Nephron (organoid): ENCODE measurements at regions not wholly inside any gene's neighbourhood (a gene's known extent, or its start where the extent isn't known, plus 50 kb on each side); places are given as distances from the start of the nearest gene placed in this dataset.

Experiments used
- H3K27ac Mint-ChIP-seq, 3 experiments: 2 replicates each; pipeline ENCODE4 v1.8.0; 2020; ENCODE audit warnings: mixed read lengths in 3 of 3, mild to moderate bottlenecking in 2 of 3, moderate library complexity in 1 of 3
- H3K27me3 Mint-ChIP-seq: 2 replicates; pipeline ENCODE4 v1.8.0; 2021; ENCODE audit warnings: low read depth, mild to moderate bottlenecking, moderate library complexity, mixed read lengths
- H3K36me3 Mint-ChIP-seq: 2 replicates; pipeline ENCODE4 v1.8.0; 2020; ENCODE audit warnings: low read depth, mixed read lengths
- H3K4me1 Mint-ChIP-seq: 2 replicates; pipeline ENCODE4 v1.8.0; 2020; ENCODE audit warnings: mixed read lengths
- H3K4me3 Mint-ChIP-seq, 3 experiments: 2 replicates each; pipeline ENCODE4 v1.8.0; 2020; ENCODE audit warnings: mild to moderate bottlenecking in 3 of 3, mixed read lengths in 3 of 3, moderate library complexity in 2 of 3
- H3K9me3 Mint-ChIP-seq: 2 replicates; pipeline ENCODE4 v1.8.0; 2020; ENCODE audit warnings: mixed read lengths
- TF ChIP-seq, protein P1 (sequence below), 3 experiments: fragments of 200-600 bp; sonication (generic); IDR thresholded peaks; one replicate each; pipeline ENCODE4 v1.5.0; 2021; ENCODE audit warnings: antibody characterized with exemption in 3 of 3; ENCODE audit not compliant: unreplicated experiment in 3 of 3

DNA sequence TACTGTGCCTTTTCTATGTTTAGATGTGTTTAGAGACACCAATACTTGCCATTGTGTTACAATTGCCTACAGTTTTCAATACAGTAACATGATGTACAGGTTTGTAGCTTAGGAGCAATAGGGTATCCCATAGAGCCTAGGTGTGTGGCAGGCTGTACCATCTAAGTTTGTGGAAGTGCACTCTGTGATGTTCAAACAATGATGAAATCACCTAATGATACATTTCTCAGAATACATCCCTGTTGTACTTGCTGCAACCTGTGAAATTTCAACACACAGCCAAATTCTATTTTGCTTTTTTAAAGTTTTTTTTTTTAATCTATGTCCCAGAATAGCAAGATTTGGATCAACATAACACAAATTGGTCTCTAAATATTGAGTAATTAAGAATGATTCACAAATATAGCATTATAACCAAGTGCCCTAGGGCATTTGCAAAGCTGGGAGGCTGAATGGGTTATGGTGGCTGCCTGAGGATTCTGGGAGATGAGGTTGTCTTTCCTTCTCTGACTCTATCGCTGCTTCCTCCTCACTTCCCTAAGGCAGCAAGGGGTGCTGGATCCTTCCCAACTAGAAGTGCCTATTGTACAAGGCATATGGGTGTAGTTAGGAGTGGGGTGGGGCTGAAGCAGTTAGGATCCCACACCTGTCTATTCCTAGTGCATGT is 78.3 kb downstream of the SKA1 start:
- no peak overlapping the region for H3K4me3 Mint-ChIP-seq
- peaks cover 5% of the 10 kb centered on the region for H3K27me3 Mint-ChIP-seq
- H3K9me3 Mint-ChIP-seq: no peaks in the 10 kb centered on the region
- no peaks in the 10 kb centered on the region for H3K36me3 Mint-ChIP-seq
- H3K4me1 Mint-ChIP-seq: no peaks in the 10 kb centered on the region
- H3K27ac Mint-ChIP-seq: no peak overlapping the region
- TF ChIP-seq, protein P1, sequence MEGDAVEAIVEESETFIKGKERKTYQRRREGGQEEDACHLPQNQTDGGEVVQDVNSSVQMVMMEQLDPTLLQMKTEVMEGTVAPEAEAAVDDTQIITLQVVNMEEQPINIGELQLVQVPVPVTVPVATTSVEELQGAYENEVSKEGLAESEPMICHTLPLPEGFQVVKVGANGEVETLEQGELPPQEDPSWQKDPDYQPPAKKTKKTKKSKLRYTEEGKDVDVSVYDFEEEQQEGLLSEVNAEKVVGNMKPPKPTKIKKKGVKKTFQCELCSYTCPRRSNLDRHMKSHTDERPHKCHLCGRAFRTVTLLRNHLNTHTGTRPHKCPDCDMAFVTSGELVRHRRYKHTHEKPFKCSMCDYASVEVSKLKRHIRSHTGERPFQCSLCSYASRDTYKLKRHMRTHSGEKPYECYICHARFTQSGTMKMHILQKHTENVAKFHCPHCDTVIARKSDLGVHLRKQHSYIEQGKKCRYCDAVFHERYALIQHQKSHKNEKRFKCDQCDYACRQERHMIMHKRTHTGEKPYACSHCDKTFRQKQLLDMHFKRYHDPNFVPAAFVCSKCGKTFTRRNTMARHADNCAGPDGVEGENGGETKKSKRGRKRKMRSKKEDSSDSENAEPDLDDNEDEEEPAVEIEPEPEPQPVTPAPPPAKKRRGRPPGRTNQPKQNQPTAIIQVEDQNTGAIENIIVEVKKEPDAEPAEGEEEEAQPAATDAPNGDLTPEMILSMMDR (IDR thresholded peaks at IDR 0.05; ENCODE audit: unreplicated experiment in 3 of 3): no peak

DNA sequence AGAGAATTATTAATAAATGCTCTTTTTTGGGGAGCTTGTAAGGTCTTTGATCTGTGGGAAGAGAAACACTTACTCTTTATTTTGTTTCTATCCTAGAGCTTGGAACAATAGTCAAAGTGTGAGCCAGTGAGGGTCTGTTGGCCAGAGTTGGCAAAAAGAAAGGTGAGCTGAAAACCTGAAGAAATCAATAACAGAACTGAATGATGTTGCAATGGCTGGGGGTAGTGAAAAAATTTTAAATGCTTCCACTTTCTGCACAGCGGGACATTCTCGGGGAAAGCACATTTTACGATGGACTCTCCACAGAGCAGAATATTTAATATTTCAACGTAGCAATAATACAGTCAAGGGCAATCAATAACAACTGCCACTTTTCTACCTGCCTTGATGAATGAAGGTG is 78.9 kb downstream of the SKA1 start:
- no peak overlapping the region for H3K27ac Mint-ChIP-seq
- no peaks in the 10 kb centered on the region for H3K9me3 Mint-ChIP-seq
- H3K4me3 Mint-ChIP-seq: no peak overlapping the region
- H3K27me3 Mint-ChIP-seq: peaks cover 5% of the 10 kb centered on the region
- TF ChIP-seq, protein P1 (IDR thresholded peaks at IDR 0.05; ENCODE audit: unreplicated experiment in 3 of 3): no peak
- no peaks in the 10 kb centered on the region for H3K36me3 Mint-ChIP-seq
- no peaks in the 10 kb centered on the region for H3K4me1 Mint-ChIP-seq

DNA sequence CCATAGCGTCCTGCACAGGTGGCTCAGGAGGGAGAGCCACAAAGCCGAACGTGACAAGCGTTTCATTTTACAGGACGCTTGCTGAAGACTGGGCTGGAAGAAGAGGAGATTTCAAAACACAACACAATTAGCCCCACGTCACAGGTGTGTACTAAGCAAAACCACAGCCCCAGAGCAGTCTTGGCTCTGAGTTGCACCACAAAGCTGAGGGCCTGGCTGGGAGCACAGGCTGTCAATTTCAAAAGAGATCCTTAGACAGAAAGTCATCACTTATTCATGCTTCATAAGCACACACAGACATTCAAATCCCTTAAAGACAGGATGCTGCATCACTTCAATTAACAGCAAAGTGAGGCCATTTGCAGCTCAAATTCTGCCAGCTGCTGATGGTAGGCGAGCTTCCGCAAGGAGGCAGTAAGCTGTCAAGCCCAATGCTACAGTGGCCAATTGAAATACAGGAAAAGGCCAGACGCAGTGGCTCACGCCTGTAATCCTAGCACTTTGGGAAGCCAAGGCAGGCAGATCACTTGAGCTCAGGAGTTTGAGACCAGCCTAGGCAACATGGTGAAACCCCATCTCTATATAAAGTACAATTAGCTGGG is 79.6 kb downstream of the SKA1 start:
- TF ChIP-seq, protein P1 (IDR thresholded peaks at IDR 0.05; ENCODE audit: unreplicated experiment in 3 of 3): no peak
- H3K27me3 Mint-ChIP-seq: peaks cover 5% of the 10 kb centered on the region
- no peak overlapping the region for H3K4me3 Mint-ChIP-seq
- H3K9me3 Mint-ChIP-seq: no peaks in the 10 kb centered on the region
- H3K36me3 Mint-ChIP-seq: no peaks in the 10 kb centered on the region
- H3K4me1 Mint-ChIP-seq: no peaks in the 10 kb centered on the region
- H3K27ac Mint-ChIP-seq: no peak overlapping the region

DNA sequence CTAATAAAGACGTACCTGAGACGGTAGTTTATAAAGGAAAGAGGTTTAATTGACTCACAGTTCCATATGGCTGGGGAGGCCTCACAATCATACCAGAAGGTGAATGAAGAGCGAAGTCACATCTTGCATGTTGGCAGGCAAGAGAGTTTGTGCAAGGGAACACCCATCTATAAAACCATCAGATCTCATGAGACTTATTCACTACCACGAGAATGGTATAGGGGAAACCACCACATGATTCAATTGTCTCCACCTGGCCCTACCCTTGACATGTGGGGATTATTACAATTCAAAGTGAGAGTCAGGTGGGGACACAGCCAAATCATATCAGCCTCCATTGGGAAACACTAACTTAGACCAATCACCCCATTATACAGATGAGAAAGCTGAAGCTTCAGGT is 81.4 kb downstream of the SKA1 start:
- Mint-ChIP-seq H3K27me3 (peaks cover 5% of the 10 kb centered on the region), H3K4me3 (no peak overlapping the region), H3K27ac (no peak overlapping the region), H3K4me1 (no peaks in the 10 kb centered on the region), H3K36me3 (no peaks in the 10 kb centered on the region), H3K9me3 (no peaks in the 10 kb centered on the region)
- TF ChIP-seq, protein P1 (IDR thresholded peaks at IDR 0.05; ENCODE audit: unreplicated experiment in 3 of 3): no peak

DNA sequence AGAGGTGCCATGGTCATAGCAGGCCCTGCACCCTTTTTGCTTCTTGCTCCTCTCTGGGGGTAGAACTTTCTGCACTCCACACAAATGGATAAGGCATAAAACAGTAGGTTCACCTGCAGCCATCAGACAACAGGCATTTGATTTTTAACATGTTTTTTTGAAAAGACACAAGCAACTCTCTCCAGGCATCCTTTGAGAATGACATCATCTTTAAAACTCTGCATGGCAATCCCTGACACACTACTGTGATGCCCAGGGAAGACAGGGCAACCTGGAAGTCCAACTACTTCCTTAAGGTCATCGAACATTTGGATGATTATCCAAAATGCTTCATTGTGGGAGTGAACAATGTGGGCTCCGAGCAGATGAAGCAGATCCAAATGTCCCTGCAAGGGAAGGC is 82.8 kb downstream of the SKA1 start:
- Mint-ChIP-seq H3K36me3 (no peaks in the 10 kb centered on the region), H3K4me1 (no peaks in the 10 kb centered on the region), H3K27ac (no peak overlapping the region), H3K9me3 (no peaks in the 10 kb centered on the region), H3K4me3 (no peak overlapping the region), H3K27me3 (peaks cover 5% of the 10 kb centered on the region)
- TF ChIP-seq, protein P1 (IDR thresholded peaks at IDR 0.05; ENCODE audit: unreplicated experiment in 3 of 3): no peak

DNA sequence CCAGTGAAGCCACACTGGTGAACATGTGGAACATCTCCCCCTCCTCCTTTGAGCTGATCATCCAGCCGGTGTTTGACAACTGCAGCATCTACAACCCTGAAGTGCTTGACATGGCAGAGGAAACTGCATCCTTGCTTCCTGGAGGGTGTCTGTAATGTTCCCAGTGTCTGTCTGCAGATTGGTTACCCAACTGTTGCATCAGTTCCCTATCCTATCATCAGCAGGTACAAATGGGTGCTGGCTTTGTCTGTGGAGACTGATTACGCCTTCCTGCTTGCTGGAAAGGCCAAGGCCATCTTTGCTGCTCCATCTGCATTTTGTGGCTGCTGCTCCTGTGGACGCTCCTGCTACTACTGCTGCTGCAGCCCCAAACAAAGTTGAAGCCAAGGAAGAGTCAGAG is 83.5 kb downstream of the SKA1 start:
- Mint-ChIP-seq H3K27ac (no peak overlapping the region), H3K27me3 (peaks cover 5% of the 10 kb centered on the region)

More for the DNA sequence above, 83.5 kb downstream of the SKA1 start:
- TF ChIP-seq, protein P1 (IDR thresholded peaks at IDR 0.05; ENCODE audit: unreplicated experiment in 3 of 3): no peak
- H3K36me3 Mint-ChIP-seq: no peaks in the 10 kb centered on the region
- no peaks in the 10 kb centered on the region for H3K4me1 Mint-ChIP-seq
- no peaks in the 10 kb centered on the region for H3K9me3 Mint-ChIP-seq
- H3K4me3 Mint-ChIP-seq: no peak overlapping the region
